GM19043 (cell line): ENCODE measurements at regions not wholly inside any gene's neighbourhood (a gene's known extent, or its start where the extent isn't known, plus 50 kb on each side); places are given as distances from the start of the nearest gene placed in this dataset.
"Not testable (repeated sequence)": the region's sequence is repeated elsewhere in the genome, so short reads cannot be mapped to it uniquely, and the experiment has no call there.

Experiments
- ATAC-seq: cut with Tn5 transposase; IDR thresholded peaks from one replicate; pipeline ENCODE4 v1.9.1; 2021; ENCODE audit warnings: low read depth; ENCODE audit not compliant: unreplicated experiment

GRCh38 chrX:96483647-96484160 is 200.9 kb upstream of the DIAPH2 start:
- no peak for ATAC-seq

GRCh38 chrX:96486687-96487086 is 198.0 kb upstream of the DIAPH2 start:
- not testable (repeated sequence) for ATAC-seq

- no peak for ATAC-seq
These were observed 182.1 kb upstream of the DIAPH2 start for GRCh38 chrX:96502507-96502906.

- ATAC-seq = not testable (repeated sequence)
These were observed 155.3 kb upstream of the DIAPH2 start for GRCh38 chrX:96529386-96529785.

GRCh38 chrX:96538104-96538725 is 146.4 kb upstream of the DIAPH2 start:
- no peak for ATAC-seq

GRCh38 chrX:96540111-96540631 is 144.5 kb upstream of the DIAPH2 start:
- no peak for ATAC-seq

- not testable (repeated sequence) for ATAC-seq
These were observed 138.4 kb upstream of the DIAPH2 start for GRCh38 chrX:96546281-96546680.

- no peak for ATAC-seq
These were observed 133.2 kb upstream of the DIAPH2 start for GRCh38 chrX:96551322-96551872.

GRCh38 chrX:96556886-96557285 is 127.8 kb upstream of the DIAPH2 start:
- ATAC-seq = no peak

GRCh38 chrX:96561129-96561528 is 123.5 kb upstream of the DIAPH2 start:
- not testable (repeated sequence) for ATAC-seq

- ATAC-seq = no peak
These were observed 121.0 kb upstream of the DIAPH2 start for GRCh38 chrX:96563646-96564045.

GRCh38 chrX:96564595-96564994 is 120.0 kb upstream of the DIAPH2 start:
- no peak for ATAC-seq

- ATAC-seq = no peak
These were observed 117.8 kb upstream of the DIAPH2 start for GRCh38 chrX:96566878-96567277.

- ATAC-seq = no peak
These were observed 116.6 kb upstream of the DIAPH2 start for GRCh38 chrX:96568071-96568470.

GRCh38 chrX:96569034-96569433 is 115.6 kb upstream of the DIAPH2 start:
- no peak for ATAC-seq

- no peak for ATAC-seq
These were observed 109.6 kb upstream of the DIAPH2 start for GRCh38 chrX:96575011-96575410.

- ATAC-seq = no peak
These were observed 108.3 kb upstream of the DIAPH2 start for GRCh38 chrX:96576368-96576767.

GRCh38 chrX:96578781-96579180 is 105.9 kb upstream of the DIAPH2 start:
- ATAC-seq = no peak

- no peak for ATAC-seq
These were observed 105.4 kb upstream of the DIAPH2 start for GRCh38 chrX:96579252-96579651.

GRCh38 chrX:96590403-96590802 is 94.2 kb upstream of the DIAPH2 start:
- no peak for ATAC-seq

GRCh38 chrX:96591421-96591820 is 93.2 kb upstream of the DIAPH2 start:
- ATAC-seq = no peak

- not testable (repeated sequence) for ATAC-seq
These were observed 86.8 kb upstream of the DIAPH2 start for GRCh38 chrX:96597847-96598246.
